ENCODE measurements at regions not wholly inside any gene's neighbourhood (a gene's known extent, or its start where the extent isn't known, plus 50 kb on each side); places are given as distances from the start of the nearest gene placed in this dataset.
A peak's percentile ranks its signal among the peaks of the same experiment; 100 is the strongest.

DNA sequence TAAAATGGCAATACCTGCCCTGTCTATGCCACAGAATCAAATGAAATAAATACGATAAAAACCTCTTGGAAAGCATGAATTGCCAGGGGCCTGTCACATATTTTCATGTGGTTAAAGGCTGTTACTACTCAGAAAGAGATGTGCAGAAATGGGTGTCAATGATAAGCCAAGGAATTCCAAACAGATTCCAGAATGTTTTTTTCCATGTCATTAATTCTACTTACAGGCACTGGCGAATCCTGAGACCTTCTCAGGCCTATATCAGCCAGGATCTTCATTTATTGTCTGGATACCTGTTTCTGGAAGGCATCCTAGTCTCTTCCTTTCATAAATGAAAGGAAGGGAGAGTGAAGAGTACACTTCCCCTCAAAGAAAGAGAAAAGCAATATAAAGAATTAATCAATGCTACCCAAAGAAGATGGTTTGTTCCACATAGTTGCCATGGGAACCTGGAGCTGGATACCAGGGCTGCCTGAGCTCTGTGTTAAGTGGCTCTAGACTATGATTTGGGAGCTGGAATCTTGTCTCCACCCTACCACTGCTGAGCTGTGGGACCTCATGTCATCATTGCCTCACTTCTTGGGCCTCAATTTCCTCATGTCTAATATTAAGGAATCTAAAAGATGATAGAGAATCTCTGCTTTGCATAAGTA, 335.1 kb upstream of the SKOR2 start:
- TF ChIP-seq CTCF (conservative IDR thresholded peaks at IDR 0.05) = no peak
- TF ChIP-seq ZFX (IDR thresholded peaks at IDR 0.05) = no peak
- no peak overlapping the region; the same call in 1 of the 2 replicates for H3K27ac ChIP-seq

- H3K27ac ChIP-seq = peak overlapping the region; percentile 63; the same call in 1 of the 2 replicates
- TF ChIP-seq ZFX (IDR thresholded peaks at IDR 0.05) = no peak
- TF ChIP-seq CTCF (conservative IDR thresholded peaks at IDR 0.05) = no peak
These were observed 334.5 kb upstream of the SKOR2 start for GRCh38 chr18:47585914-47586313.

- TF ChIP-seq CTCF (conservative IDR thresholded peaks at IDR 0.05) (no peak), ZFX (IDR thresholded peaks at IDR 0.05) (no peak)
- H3K27ac ChIP-seq = peak overlapping the region; percentile 63
These were observed 333.7 kb upstream of the SKOR2 start for GRCh38 chr18:47585136-47585535.

- H3K27ac ChIP-seq = no peak overlapping the region
- no peak for TF ChIP-seq ZFX (IDR thresholded peaks at IDR 0.05)
- TF ChIP-seq CTCF (conservative IDR thresholded peaks at IDR 0.05) = no peak
These were observed 330.6 kb upstream of the SKOR2 start for GRCh38 chr18:47582093-47582492.

DNA sequence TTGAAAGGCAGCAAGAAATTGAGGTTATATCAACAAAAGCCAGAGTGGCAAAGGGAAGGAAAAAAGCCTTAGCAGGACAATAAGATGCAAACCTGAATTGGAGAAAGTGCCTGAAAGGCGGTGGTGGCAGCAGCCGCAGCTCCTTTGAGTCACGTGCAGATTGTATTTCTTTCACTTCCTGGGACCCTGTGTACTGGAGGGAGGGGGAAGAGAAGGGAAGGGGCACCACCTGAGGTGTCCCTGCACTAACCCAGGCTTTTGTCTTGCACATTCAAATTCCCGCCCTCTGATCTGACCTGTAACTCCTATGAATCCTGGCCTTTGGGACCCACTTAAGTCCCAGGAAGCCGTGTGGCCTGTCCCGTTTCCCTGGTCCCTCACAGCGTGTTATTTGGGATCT, 326.1 kb upstream of the SKOR2 start:
- no peak overlapping the region for H3K27ac ChIP-seq
- TF ChIP-seq ZFX (IDR thresholded peaks at IDR 0.05) (no peak), CTCF (conservative IDR thresholded peaks at IDR 0.05) (no peak)

- no peak overlapping the region for H3K27ac ChIP-seq
- TF ChIP-seq ZFX (IDR thresholded peaks at IDR 0.05) (no peak), CTCF (conservative IDR thresholded peaks at IDR 0.05) (no peak)
These were observed 323.5 kb upstream of the SKOR2 start for GRCh38 chr18:47574966-47575365.

DNA sequence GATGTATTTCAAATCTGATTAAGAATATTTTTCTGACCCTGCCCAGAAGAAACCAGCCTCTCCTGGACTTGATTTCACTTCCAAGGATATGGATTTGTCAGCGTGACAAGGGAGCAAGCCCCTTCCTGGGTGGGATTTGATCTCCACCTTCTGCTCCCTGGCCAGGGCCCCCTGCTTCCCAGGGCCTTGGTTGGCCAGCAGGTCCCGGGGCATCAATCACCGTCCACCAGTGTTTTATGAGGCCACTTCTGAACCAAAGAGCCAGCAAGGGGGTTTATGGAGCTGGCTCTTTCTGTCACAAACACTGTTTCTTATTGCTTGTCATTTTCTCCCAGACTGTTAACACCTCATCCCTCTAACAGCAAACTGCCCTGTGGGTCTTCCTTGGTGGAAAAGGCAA, 320.5 kb upstream of the SKOR2 start:
- no peak for TF ChIP-seq CTCF (conservative IDR thresholded peaks at IDR 0.05)
- TF ChIP-seq ZFX (IDR thresholded peaks at IDR 0.05) = no peak
- H3K27ac ChIP-seq = no peak overlapping the region
